Liver (tissue), 8 donors: ENCODE measurements at regions not wholly inside any gene's neighbourhood (a gene's known extent, or its start where the extent isn't known, plus 50 kb on each side); places are given as distances from the start of the nearest gene placed in this dataset.
"Not testable (repeated sequence)": the region's sequence is repeated elsewhere in the genome, so short reads cannot be mapped to it uniquely, and the experiment has no call there.

ENCODE experiments used
- DNase-seq: peaks from one replicate; pipeline ENCODE4 v3.0.0-alpha.2; 2017; ENCODE audit warnings: low spot score
- H3K27ac ChIP-seq, 2 donors: one replicate each; pipeline ENCODE4 v1.7.0; 2013; ENCODE audit warnings: inconsistent platforms in 2 of 2, low read length in 2 of 2, control low read depth in 1 of 2, low read depth in 1 of 2, mild to moderate bottlenecking in 1 of 2
- H3K27me3 ChIP-seq, 4 donors: one replicate each; pipeline versions ENCODE4 v1.6.1 to v1.7.0; 2013; ENCODE audit warnings: low read length in 3 of 4, inconsistent platforms in 1 of 4, mild to moderate bottlenecking in 1 of 4, moderate library complexity in 1 of 4; ENCODE audit not compliant: control insufficient read depth in 4 of 4, insufficient read depth in 4 of 4
- H3K36me3 ChIP-seq, 4 donors: one replicate each; pipeline versions ENCODE4 v1.6.1 to v1.7.0; 2013; ENCODE audit warnings: low read length in 3 of 4, mild to moderate bottlenecking in 3 of 4, low read depth in 1 of 4, moderate library complexity in 1 of 4; ENCODE audit not compliant: control insufficient read depth in 4 of 4, insufficient read depth in 3 of 4
- H3K4me1 ChIP-seq, 4 donors: one replicate each; pipeline versions ENCODE4 v1.6.1 to v1.7.0; 2013; ENCODE audit warnings: low read length in 3 of 4, mild to moderate bottlenecking in 3 of 4, moderate library complexity in 1 of 4; ENCODE audit not compliant: control insufficient read depth in 4 of 4, insufficient read depth in 4 of 4
- H3K4me3 ChIP-seq, 3 donors: one replicate each; pipeline versions ENCODE4 v1.6.1 to v1.7.0; 2013; ENCODE audit warnings: low read length in 3 of 3, control low read depth in 1 of 3, low read depth in 1 of 3, mild to moderate bottlenecking in 1 of 3
- H3K9ac ChIP-seq, 2 donors: one replicate each; pipeline ENCODE4 v1.7.0; 2013; ENCODE audit warnings: low read length in 2 of 2, mild to moderate bottlenecking in 2 of 2, moderate library complexity in 2 of 2, control low read depth in 1 of 2, low read depth in 1 of 2
- H3K9me3 ChIP-seq, 4 donors: one replicate each; pipeline versions ENCODE4 v1.6.1 to v1.7.0; 2013; ENCODE audit warnings: low read length in 3 of 4; ENCODE audit not compliant: control insufficient read depth in 4 of 4
- CTCF ChIP-seq: fragments of 150-350 bp; IDR thresholded peaks from 2 replicates; pipeline ENCODE4 v1.5.1; 2017; ENCODE audit warnings: improper control_type of control experiment, low read depth, low read length; ENCODE audit not compliant: missing input control
- EGR1 ChIP-seq, 2 donors: IDR thresholded peaks; 2 replicates each; pipeline ENCODE4 v1.6.1; 2016 to 2018; ENCODE audit warnings: antibody characterized with exemption in 2 of 2, low read depth in 2 of 2
- FOXA1 ChIP-seq: IDR thresholded peaks from 2 replicates; pipeline ENCODE4 v1.6.1; 2016; ENCODE audit warnings: antibody characterized with exemption
- HNF4A ChIP-seq, 2 donors: conservative IDR thresholded peaks; 2 replicates each; pipeline ENCODE4 v1.6.1; 2016; ENCODE audit warnings: antibody characterized with exemption in 2 of 2, mild to moderate bottlenecking in 2 of 2
- HNF4G ChIP-seq: IDR thresholded peaks from 2 replicates; pipeline ENCODE4 v1.6.1; 2016; ENCODE audit warnings: antibody characterized with exemption
- JUND ChIP-seq, 2 donors: IDR thresholded peaks; 2 replicates each; pipeline ENCODE4 v1.6.1; 2016; ENCODE audit warnings: antibody characterized with exemption in 2 of 2
- NR2F2 ChIP-seq: IDR thresholded peaks from 2 replicates; pipeline ENCODE4 v1.6.1; 2016; ENCODE audit warnings: antibody characterized with exemption
- RAD21 ChIP-seq, 2 donors: IDR thresholded peaks; 2 replicates each; pipeline ENCODE4 v1.6.1; 2016; ENCODE audit warnings: antibody characterized with exemption in 2 of 2, mild to moderate bottlenecking in 2 of 2
- RXRA ChIP-seq, 2 donors: IDR thresholded peaks; 2 replicates each; pipeline ENCODE4 v1.6.1; 2017 to 2018; ENCODE audit warnings: antibody characterized with exemption in 2 of 2, mild to moderate bottlenecking in 1 of 2
- SP1 ChIP-seq: IDR thresholded peaks from 2 replicates; pipeline ENCODE4 v1.6.1; 2018; ENCODE audit warnings: antibody characterized with exemption, mild to moderate bottlenecking
- TAF1 ChIP-seq: conservative IDR thresholded peaks from 2 replicates; pipeline ENCODE4 v1.6.1; 2016; ENCODE audit warnings: antibody characterized with exemption, mild to moderate bottlenecking
- YY1 ChIP-seq: IDR thresholded peaks from 2 replicates; pipeline ENCODE4 v1.6.1; 2016; ENCODE audit warnings: antibody characterized with exemption, mild to moderate bottlenecking
- WGBS: extraction: QIAGEN DNeasy Blood & Tissue Kit; methylation state at CpG from one replicate; pipeline ENCODE4 v1.1.7; 2013; 5-methylcytosine and 5-hydroxymethylcytosine counted together
- TF ChIP-seq, protein P1 (sequence below): IDR thresholded peaks from 2 replicates; pipeline ENCODE4 v1.6.1; 2016; ENCODE audit warnings: antibody characterized with exemption
- donor health status: healthy.
- donor health status: healthy.
- donor health status: healthy.
- donor health status: healthy.
- donor health status: healthy.

- Histone ChIP-seq H3K4me3 (no peak overlapping the region), H3K9ac (no peak overlapping the region), H3K4me1 (no peaks in the 10 kb centered on the region), H3K27ac (no peak overlapping the region), H3K27me3 (no peaks in the 10 kb centered on the region), H3K36me3 (no peaks in the 10 kb centered on the region), H3K9me3 (no peaks in the 10 kb centered on the region)
- WGBS = 83% methylated on average over 6 of the region's 6 CpGs
- no peak for DNase-seq
- TF ChIP-seq EGR1 (IDR thresholded peaks at IDR 0.05; ENCODE audit: low read depth in 2 of 2) (no peak), YY1 (no peak), TAF1 (no peak), RAD21 (IDR thresholded peaks at IDR 0.05) (no peak), SP1 (no peak), NR2F2 (no peak), HNF4A (conservative IDR thresholded peaks at IDR 0.05) (no peak), FOXA1 (no peak), CTCF (no peak), RXRA (IDR thresholded peaks at IDR 0.05) (no peak), HNF4G (no peak)
These were observed 143.1 kb downstream of the ARRDC4 start for GRCh38 chr15:98103570-98103969.

GRCh38 chr15:98104386-98105151 lies 144.1 kb downstream of the ARRDC4 start:
- H3K27me3 ChIP-seq, H3K4me3 ChIP-seq, H3K4me1 ChIP-seq, H3K27ac ChIP-seq, DNase-seq, H3K36me3 ChIP-seq, H3K9ac ChIP-seq, H3K9me3 ChIP-seq: not testable (repeated sequence)
- WGBS = 89% methylated on average over 53 of the region's 53 CpGs

GRCh38 chr15:98106615-98107194 lies 146.2 kb downstream of the ARRDC4 start:
- H3K27ac ChIP-seq, H3K36me3 ChIP-seq, H3K9me3 ChIP-seq, H3K4me1 ChIP-seq, H3K4me3 ChIP-seq, DNase-seq, H3K9ac ChIP-seq, H3K27me3 ChIP-seq: not testable (repeated sequence)
- WGBS = 64% methylated on average over 10 of the region's 10 CpGs

GRCh38 chr15:98111806-98112205 lies 151.3 kb downstream of the ARRDC4 start:
- H3K36me3 ChIP-seq = no peaks in the 10 kb centered on the region
- no peaks in the 10 kb centered on the region for H3K4me1 ChIP-seq
- H3K4me3 ChIP-seq = no peak overlapping the region
- H3K27ac ChIP-seq = no peak overlapping the region
- no peak overlapping the region for H3K9ac ChIP-seq
- H3K27me3 ChIP-seq = peaks cover 0 to 6% (median 0%) of the 10 kb centered on the region in 4 donors
- H3K9me3 ChIP-seq = no peaks in the 10 kb centered on the region
- WGBS = 57% methylated on average over 3 of the region's 3 CpGs
- no peak for DNase-seq
- TF ChIP-seq, protein P1, sequence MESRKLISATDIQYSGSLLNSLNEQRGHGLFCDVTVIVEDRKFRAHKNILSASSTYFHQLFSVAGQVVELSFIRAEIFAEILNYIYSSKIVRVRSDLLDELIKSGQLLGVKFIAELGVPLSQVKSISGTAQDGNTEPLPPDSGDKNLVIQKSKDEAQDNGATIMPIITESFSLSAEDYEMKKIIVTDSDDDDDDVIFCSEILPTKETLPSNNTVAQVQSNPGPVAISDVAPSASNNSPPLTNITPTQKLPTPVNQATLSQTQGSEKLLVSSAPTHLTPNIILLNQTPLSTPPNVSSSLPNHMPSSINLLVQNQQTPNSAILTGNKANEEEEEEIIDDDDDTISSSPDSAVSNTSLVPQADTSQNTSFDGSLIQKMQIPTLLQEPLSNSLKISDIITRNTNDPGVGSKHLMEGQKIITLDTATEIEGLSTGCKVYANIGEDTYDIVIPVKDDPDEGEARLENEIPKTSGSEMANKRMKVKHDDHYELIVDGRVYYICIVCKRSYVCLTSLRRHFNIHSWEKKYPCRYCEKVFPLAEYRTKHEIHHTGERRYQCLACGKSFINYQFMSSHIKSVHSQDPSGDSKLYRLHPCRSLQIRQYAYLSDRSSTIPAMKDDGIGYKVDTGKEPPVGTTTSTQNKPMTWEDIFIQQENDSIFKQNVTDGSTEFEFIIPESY = no peak
- TF ChIP-seq SP1 (no peak), YY1 (no peak), RXRA (IDR thresholded peaks at IDR 0.05) (no peak), JUND (IDR thresholded peaks at IDR 0.05) (no peak), NR2F2 (no peak), CTCF (no peak)
